T-helper 9 cell (primary cell): ENCODE measurements at regions not wholly inside any gene's neighbourhood (a gene's known extent, or its start where the extent isn't known, plus 50 kb on each side); places are given as distances from the start of the nearest gene placed in this dataset.

ENCODE experiments used
- DNase-seq: peaks from one replicate; pipeline ENCODE4 v3.0.0-alpha.2; 2020

DNA sequence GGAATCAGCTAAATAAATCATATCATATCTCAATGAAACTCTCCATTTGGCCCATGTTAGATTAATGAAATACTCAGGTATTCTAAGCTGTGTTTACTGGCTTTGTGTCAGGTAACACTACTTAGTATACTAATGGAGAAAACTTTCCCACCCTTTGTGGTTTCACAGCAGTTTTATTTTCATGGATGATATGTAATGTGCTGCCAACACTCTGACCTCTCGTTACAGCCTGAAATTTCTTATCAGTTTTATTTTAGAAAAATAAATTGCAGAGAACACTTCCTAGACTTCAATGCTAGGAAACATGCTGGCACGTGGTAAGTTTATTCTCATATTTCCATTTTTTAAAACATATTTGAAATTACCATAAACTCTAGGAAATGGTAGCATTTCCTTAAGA lies 758.9 kb downstream of the LIG4 start:
- DNase-seq: no peak

DNA sequence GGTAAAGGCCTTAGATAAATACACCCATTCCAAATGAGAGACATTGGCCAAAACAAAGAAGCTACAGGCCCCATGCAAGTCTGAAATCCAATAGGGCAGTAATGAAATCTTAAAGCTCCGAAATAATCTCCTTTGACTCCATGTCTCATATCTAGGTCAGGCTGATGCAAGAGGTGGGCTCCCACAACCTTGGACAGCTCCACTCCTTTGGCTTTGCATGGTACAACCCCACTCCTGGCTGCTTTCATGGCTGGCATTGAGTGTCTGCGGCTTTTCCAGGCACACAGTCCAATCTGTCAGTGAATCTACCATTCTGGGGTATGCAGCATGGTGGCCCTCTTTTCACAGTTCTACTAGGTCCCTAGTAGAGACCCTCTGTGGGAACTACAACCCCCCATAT lies 762.5 kb downstream of the LIG4 start:
- no peak for DNase-seq

DNA sequence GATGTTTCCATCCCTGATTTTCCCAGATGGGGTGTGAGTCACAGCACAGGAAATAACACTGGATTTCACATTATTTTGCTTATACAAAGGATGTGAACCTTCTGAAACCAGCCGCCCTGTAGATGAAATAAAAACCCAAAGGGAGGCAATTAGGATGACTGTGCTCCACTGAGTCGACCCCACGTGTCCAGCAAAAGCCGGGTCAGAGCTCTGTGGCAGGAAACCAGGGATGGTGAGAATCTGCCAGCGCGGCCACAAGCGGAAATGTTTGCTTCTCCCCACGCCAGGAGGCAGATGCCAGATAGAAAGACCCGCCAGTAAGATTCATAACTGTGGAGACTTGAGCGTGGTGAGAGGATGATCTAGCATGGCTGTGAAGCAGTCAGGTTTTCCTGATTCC lies 764.4 kb downstream of the LIG4 start:
- DNase-seq: no peak

DNA sequence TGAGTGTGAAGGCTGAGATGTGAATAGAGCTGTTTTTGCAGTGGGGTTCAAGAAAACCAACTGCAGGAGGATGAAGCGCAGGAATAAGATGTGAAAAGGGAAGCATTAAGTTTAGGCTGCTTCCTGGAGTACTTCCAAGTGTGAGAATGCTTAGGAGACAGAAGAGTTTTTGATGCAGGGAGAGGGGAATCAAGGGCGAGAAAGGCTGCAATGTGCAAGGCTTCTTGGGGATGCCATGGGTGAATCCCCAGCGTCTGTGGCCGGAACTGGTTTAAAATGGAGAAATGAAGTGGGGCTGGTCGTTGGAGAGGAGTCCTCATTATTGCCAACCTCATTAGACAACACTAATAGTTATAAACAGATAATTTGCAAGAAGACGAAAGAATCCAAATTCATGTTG lies 764.9 kb downstream of the LIG4 start:
- DNase-seq: no peak

DNA sequence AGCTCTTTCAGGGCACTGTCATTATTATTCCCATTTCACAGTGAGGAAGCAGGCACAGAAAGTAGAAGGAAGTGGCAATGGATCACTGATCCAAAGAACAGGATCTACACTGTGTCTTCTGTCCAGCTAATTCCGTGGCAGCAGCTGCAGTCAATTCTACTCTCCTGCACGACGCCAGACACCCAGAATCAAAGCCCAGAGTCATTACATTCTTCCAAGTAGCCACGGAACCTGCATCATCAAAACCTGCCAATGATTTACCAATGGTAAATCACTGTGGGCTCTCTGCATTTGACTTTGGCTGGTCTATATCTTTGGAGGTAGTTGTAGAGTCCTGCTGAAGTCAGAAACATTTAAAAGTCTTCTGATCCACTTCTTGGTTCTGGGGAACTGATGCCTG lies 767.7 kb downstream of the LIG4 start:
- DNase-seq: no peak

DNA sequence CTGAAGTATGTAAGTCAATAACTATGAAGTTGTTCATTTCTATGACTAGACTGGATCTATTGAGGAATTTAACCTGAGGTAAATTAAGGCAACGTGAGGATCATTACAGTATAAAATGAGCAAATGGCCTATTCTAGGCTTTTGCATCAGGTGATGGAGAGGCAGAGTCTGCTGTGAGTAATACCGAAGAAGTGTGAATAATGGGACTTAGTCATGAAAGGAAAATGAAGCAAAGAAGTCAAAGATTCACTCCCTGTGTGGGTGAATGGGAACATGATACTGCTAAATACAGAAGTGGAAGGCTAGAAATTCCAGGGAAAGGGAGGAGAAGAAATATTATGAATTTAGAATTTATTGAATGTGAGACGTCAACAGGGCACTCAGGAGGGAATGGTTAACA lies 774.1 kb downstream of the LIG4 start:
- DNase-seq: no peak

DNA sequence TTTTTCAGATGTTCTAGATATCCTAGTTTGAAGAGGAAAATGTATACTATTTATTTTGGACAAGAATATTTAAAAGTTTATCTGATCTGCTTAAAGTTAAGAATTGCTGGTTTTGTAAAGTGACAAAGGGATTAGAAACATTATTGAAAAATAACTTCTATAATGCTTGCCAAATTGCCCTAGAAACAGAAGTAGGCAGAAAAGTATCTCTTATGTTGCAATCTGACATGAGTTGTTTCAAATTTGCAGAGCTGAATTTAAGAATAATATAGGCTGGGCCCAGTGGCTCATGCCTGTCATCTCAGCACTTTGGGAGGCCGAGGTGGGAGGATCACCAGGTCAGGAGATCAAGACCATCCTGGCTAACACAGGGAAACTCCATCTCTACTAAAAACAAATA lies 777.1 kb downstream of the LIG4 start:
- DNase-seq: no peak

DNA sequence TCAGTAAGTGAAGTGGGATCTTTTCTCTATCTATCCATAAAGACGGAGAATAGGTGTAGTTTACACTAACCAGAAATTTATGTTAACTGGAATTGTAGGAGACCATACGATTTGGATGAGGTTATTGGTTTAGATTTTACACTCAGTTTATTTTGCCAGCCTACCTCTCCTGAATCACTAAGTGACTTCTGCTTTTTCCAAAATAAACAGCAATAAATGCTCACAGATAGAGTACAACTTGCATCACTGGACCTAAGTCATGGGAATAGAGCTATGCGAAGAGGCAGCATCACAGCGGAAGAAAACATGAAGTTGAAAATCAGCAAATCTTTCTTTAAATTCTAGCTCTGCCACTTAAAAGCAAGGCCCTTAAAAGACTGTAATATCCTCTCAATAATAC lies 781.0 kb downstream of the LIG4 start:
- DNase-seq: no peak

DNA sequence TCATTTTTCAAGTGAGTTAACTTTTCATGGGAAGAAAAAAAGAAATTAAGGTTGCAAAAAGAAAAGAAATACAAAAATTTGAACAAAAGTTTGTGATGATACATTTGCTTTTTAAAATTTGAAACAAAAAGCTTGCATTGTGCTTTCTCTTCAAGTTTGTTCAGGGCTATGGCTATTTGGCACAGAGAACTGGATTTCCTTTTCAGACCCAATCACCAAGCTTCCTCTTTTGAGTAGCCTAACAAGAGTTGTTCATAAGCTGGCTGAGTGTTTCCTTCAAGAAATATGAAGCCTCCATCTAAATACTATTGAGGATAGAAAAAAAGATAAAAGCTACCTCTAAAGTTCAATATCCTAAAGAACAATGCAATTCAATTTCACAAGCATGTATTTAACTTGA lies 787.8 kb downstream of the LIG4 start:
- DNase-seq: no peak

DNA sequence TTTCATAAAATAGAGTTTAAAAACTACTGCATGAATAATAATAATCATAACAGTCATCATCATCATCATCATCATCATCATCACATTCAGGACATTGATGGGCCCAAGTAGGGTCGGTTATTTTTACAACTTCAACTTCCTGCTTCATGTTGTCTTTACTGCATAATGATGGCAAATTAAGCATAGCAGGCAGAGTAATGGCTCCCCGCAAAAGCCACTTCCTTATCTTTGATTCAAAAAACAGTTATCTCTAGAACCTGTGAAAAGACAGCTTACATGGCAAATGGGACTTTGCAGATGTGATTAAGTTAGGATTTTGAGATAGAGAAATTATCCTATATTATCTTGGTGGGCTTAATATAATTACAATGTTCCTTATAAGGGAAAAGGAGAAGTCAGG lies 792.9 kb downstream of the LIG4 start:
- DNase-seq: no peak

DNA sequence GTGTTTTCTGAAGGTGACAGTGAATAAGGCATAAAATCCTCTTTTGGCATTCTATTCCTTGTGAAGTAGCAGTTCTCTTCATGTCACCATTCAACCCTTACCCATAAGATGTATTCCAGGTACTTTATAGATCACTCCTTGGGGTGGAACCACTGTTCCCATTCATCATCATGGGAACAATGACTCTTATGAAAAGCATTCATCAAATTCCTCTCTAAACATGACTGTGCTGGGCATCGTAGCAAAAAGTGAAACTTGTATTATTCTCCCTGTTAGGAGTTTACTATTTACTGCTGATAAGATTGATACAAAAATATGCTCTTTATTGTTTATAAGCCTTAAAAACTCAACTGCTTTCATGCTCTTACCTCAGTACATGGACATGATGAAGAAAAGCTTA lies 793.4 kb downstream of the LIG4 start:
- no peak for DNase-seq

DNA sequence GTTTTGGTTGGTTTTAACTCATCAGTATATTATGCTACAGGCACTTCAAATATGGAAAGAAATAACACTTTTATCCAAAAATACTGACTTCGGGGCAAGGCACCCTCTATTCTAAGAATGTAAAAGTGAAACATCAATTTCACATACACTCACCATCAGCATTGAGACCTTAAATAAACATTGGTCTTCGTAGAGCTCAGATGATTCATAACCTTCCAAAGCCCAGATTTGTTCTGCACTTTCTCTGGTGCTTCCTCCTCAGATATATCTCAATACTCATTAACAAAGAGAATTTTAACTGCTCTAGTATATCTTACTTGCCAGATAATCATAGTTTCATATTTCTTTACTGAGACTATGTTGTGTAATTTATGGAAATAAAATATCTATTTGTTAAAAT lies 794.3 kb downstream of the LIG4 start:
- DNase-seq: no peak

DNA sequence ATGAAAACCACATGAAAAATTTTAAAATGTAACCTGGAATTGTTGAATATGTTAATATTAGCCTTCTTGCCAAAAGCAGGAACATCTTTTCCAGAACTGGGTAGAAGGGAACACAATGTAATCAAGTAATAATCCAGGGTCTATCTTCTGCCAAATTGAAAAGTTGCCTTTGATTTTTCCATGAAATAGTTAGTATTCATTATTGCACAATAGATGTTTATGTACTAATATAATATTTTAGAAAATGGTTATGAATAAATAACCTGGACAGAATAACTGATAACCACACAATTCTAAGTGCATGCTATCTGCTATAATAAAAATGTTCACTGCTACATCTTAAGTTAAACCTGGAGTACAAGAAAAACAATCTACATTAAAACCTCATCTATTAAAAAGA lies 802.3 kb downstream of the LIG4 start:
- DNase-seq: no peak

DNA sequence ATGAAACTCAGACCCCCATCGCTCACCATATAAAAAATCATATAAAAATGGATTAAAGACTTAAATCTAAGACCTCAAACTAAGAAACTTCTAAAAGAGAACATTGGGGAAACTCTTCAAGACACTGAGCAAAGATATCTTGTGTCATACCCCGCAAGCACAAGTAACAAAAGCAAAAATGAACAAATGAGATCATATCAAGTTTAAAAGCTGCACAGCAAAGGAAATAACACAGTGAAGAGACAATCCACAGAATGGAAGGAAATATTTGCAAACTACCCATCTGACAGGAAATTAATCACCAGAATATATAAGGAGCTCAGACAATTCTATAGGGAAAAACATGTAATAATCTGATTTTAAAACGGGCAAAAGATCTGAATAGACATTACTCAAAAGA lies 808.3 kb downstream of the LIG4 start:
- DNase-seq: no peak

DNA sequence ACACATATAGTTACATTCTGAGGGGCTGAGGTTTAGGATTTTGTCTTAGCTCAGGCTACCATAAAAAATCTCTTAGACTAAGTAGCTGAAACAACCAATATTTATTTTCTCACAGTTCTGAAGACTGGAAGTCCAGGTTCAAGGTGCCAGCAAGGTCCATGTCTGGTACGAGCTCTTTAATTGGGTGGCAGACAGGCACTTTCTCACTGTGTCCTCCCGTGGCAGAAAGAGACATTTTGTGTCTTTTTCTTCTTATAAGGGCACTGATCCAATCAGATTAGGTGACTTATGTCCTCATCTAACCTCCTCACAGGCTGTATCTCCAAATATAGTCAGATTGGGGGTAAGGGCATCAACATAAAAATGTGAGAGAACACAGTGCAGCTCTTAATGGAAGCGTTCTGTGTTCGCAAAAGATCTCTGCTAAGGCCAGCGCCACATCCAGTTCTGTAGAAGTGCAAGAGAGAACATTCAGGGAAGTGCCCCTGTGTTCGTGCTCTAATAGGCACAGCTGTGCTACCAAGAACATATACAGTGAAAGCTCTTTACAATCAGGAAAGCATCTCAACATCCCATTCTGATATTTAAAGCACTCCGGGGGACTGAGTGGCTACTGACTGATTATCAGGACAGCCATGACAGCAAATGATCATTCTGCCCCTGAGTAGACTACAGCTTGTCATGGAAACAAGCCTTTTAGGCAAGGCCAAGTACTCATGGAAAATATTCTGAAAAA lies 819.2 kb downstream of the LIG4 start:
- DNase-seq: no peak

DNA sequence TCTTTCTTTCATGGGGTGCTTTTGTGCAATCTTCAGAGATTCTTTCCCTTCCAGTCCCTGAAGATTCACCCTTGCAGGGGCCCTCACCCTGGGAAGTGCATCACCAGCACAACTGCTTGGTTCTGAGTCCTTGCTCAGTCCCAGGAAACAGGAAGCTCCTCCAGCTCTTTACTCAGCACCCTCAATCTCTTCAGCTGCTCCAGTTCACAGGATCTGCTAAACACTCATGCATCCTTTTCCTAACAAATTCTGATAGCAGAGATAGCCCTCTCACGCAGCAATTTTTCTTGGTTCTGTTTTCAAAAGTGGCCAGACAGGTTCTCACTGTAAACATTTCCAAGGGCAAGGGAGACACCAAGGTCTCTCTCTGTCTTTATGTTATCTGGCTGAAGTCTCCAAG lies 823.1 kb downstream of the LIG4 start:
- no peak for DNase-seq

DNA sequence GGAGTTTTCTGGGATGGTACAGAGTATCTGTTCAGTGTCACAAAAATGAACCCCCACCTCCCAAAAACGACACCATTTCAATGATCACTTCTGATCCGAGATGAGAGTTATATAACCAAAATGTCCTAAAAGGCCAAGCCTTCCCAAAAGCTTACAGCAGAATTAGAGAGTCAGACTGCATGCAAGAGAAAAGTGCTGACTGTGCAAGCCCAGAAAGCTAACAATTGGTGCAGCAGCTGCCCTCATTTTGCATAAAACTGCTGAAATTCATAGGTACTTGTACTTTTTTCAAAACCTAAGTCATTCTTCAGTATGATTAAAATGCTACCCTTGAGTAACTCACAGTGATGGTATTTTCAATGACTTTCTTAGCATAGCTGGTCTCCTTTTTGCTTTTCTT lies 819.6 kb upstream of the ARGLU1 start:
- no peak for DNase-seq

DNA sequence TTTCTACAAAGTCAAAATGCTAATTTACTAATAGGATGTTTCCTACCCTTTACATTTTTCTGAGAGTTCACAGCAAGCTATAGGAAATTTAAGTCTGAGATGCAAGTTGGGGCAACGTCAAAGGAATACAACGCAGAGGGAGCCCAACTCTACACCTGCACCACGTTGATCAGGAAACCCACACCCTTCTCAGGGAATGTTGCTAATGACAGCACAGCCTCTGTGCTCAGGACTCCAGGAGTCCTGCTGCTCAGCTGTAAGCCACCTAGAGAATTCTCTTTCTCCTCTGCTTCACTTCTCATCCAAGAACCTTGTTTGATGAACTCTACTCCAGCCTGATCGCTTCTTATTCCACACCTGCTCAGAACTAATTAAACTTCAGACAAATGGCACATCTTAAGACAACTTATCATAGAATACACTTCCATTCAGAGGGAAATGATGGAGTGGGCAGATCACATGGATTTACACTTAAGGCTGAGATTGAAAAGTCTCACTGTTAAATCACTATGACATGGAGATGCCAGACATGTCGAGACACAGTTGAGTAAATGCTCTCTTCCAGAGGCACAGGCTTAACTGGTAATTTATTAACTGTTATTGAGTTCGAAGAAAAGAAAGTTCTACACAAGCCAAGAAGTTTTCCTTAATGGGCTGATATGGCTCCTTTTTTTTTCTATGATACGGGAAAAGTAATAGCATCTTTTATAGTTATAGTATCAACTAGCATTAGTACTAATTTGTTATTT lies 811.6 kb upstream of the ARGLU1 start:
- DNase-seq: no peak

DNA sequence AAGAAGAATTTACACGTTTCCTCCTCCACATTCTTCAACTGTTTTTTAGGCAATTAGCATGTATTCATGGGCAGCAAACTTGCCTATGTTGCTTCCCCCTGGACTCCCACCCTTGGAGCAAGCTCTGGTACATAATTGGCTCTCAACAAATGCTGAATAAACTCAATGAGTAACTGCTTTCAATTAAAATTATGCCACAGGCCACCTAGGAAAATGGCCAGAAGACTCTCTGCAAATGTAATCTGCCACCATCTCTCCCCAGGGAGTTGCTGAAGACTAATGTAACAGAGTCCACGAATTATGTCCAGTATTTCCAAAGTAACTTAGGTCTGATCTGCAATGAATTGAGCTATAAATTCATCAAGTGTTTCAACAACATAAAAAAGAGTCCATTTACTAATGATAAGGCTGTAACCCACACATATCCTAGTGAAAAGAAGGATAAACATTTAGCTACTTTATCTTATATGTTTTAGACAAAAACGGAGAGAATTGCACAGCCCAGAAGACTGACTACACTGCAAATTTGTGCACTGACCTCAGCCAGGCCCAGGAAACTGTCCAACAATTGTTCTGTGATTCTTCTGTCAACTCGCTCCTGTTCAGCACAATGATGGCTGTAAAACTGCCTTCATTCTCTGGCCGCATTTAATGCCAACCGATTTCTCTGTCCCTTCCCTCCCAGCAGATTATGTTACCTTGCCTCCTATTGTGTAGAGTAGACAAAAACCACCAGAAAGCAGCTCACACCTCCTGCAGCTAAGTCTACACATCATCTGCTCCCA lies 808.6 kb upstream of the ARGLU1 start:
- DNase-seq: no peak

DNA sequence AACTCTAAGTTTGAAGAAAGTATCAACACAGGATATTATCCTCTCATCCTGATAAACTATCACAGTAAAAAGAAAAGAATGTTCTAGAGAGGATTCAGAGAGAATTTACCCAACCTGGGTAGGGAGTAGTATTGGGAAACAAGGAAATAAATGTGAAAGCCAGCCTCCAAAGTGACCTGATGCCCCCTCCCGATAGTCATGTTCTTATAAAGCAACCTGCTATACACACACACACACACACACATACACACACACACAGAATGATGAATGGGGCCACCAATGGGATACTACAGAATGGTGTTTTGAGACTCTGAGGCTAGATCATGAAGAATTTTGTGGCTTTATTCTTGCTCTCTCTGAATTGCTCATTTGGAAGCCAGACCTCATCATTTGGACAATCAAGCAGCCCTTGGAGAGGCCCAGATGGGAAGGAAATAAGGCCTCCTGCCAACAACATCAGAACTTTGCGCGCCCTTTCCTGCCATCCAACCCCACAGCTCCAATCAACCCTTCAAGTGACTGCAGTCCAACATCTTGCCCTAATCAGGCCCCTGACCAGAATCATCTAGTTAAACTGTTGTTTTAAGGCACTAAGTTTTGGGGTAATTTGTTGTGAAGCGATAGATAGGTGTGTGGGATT lies 807.9 kb upstream of the ARGLU1 start:
- DNase-seq: no peak

DNA sequence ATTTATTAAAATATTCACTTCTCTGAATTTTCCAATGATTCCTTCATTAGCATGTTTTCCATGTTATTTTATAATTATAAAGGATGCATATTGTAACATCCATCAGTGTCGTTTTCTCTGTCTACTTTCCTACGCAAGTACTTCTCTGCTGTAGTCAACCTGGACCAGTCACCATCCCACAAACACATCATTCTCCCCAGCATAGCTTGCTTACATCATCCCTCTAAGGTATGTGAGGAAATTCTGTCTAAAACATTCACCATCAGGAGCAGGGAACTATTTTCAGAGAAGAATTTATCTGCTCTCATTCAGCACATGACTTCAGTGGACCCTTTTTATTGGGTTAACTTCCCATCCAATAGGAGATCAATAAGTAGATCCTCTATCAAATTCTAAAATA lies 806.1 kb upstream of the ARGLU1 start:
- DNase-seq: no peak

DNA sequence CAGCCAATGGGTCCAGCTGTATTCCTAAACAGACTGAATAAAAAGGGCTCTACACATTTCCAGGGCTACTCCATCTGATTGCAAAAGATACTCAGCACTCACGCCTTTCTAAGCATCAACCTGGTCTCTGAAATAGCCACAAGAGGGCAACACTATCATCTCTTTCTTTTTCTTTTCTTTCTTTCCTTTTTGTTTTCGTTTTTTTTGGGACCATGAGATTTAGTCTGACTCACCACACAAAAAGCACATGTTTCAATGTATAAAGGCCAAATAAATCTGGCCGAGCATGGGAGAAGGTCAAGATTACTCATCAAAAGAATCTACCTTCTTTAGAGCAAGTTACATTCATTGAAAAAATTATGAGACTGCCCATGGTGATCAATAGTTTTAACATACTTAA lies 805.6 kb upstream of the ARGLU1 start:
- no peak for DNase-seq

DNA sequence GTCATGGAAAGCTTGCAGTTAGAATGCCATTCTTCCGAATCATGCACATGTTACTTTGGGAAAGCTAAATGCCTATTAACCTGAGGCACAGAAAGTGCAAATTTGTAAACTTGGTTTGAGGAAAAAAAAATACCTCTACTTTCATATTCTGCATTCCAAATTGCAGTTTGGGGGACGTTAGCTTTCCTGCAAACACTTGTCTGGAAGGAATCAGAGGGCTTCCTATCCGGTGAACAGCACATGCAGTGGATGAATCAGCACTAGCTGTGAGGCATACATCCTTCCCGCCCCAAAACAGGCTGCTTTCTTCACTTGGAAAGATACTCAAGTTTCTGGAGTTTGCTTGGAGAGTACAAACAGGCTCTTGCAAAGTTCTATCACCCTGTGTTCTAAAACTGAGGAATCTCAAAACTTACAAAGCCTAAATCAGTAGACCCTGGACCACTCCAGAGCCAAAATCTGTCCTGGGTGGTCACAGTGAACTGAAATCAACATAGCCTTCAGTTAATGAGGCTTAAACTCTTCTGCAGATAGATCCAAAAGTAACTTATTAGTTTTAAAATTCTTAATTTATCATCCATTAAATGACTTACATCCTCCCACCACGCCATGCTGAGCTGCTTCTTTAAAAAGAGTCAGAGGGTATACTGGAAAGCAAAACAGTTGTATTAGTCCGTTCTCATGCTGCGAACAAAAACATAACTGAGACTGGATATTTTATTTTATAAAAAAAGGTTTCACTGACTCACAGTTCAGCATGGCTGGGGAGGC lies 802.3 kb upstream of the ARGLU1 start:
- no peak for DNase-seq
